Skin of body (tissue), 1 donor: ENCODE measurements at regions not wholly inside any gene's neighbourhood (a gene's known extent, or its start where the extent isn't known, plus 50 kb on each side); places are given as distances from the start of the nearest gene placed in this dataset.
A peak's percentile ranks its signal among the peaks of the same experiment; 100 is the strongest.
"Not testable (repeated sequence)": the region's sequence is repeated elsewhere in the genome, so short reads cannot be mapped to it uniquely, and the experiment has no call there.

Experiments
- DNase-seq: peaks from one replicate; lab custom pipeline; 2025; lab: John Stamatoyannopoulos, UW

- DNase-seq, result not testable (repeated sequence)
These were observed 113.7 kb downstream of the PPIAL4A start for GRCh38 chr1:121003230-121003629.

- not testable (repeated sequence) for DNase-seq
These were observed 117.3 kb downstream of the PPIAL4A start for GRCh38 chr1:121006826-121007225.

GRCh38 chr1:121007755-121008154 lies 118.2 kb downstream of the PPIAL4A start:
- not testable (repeated sequence) for DNase-seq

GRCh38 chr1:121008512-121009215 lies 119.1 kb downstream of the PPIAL4A start:
- not testable (repeated sequence) for DNase-seq

GRCh38 chr1:121009216-121010057 lies 119.9 kb downstream of the PPIAL4A start:
- not testable (repeated sequence) for DNase-seq

GRCh38 chr1:121010141-121010540 lies 120.6 kb downstream of the PPIAL4A start:
- not testable (repeated sequence) for DNase-seq

- DNase-seq, result not testable (repeated sequence)
These were observed 123.6 kb downstream of the PPIAL4A start for GRCh38 chr1:121013181-121013580.

GRCh38 chr1:121016182-121017028 lies 126.8 kb downstream of the PPIAL4A start:
- peak; percentile 6 for DNase-seq

GRCh38 chr1:121019715-121020349 lies 130.3 kb downstream of the PPIAL4A start:
- DNase-seq, result not testable (repeated sequence)

GRCh38 chr1:121020350-121021236 lies 131.0 kb downstream of the PPIAL4A start:
- peak; percentile 44 for DNase-seq

GRCh38 chr1:121021716-121022115 lies 132.1 kb downstream of the PPIAL4A start:
- DNase-seq, result not testable (repeated sequence)

GRCh38 chr1:121032878-121033494 lies 143.4 kb downstream of the PPIAL4A start:
- DNase-seq, result not testable (repeated sequence)

GRCh38 chr1:121036792-121037191 lies 147.2 kb downstream of the PPIAL4A start:
- not testable (repeated sequence) for DNase-seq

GRCh38 chr1:121040974-121041373 lies 143.2 kb downstream of the FAM72B start:
- not testable (repeated sequence) for DNase-seq

GRCh38 chr1:121041497-121041896 lies 142.6 kb downstream of the FAM72B start:
- DNase-seq, result not testable (repeated sequence)

- DNase-seq, result not testable (repeated sequence)
These were observed 141.3 kb downstream of the FAM72B start for GRCh38 chr1:121042882-121043281.

- not testable (repeated sequence) for DNase-seq
These were observed 135.8 kb downstream of the FAM72B start for GRCh38 chr1:121048293-121048752.

GRCh38 chr1:121048769-121049443 lies 135.2 kb downstream of the FAM72B start:
- DNase-seq, result not testable (repeated sequence)

- not testable (repeated sequence) for DNase-seq
These were observed 134.0 kb downstream of the FAM72B start for GRCh38 chr1:121050097-121050496.
